ENCODE measurements at regions not wholly inside any gene's neighbourhood (a gene's known extent, or its start where the extent isn't known, plus 50 kb on each side); places are given as distances from the start of the nearest gene placed in this dataset.

- Histone ChIP-seq H3K9me3 (ENCODE audit: control insufficient read depth, low read depth, low read length) (no peaks in the 10 kb centered on the region), H3K4me3 (ENCODE audit: low read length) (no peak overlapping the region), H3K27me3 (ENCODE audit: control insufficient read depth, insufficient read depth, low read length) (no peaks in the 10 kb centered on the region), H3K27ac (ENCODE audit: low read length) (no peak overlapping the region), H3K36me3 (ENCODE audit: control insufficient read depth, low read depth, low read length) (no peaks in the 10 kb centered on the region), H3K9ac (ENCODE audit: low read length) (no peak overlapping the region), H3K4me1 (ENCODE audit: control insufficient read depth, low read depth, low read length) (peaks cover 40% of the 10 kb centered on the region)
These were observed 306.6 kb upstream of the PRMT6 start for GRCh38 chr1:106749906-106750305.

GRCh38 chr1:106751002-106751401 is 305.5 kb upstream of the PRMT6 start:
- Histone ChIP-seq H3K27me3 (ENCODE audit: control insufficient read depth, insufficient read depth, low read length) (no peaks in the 10 kb centered on the region), H3K4me1 (ENCODE audit: control insufficient read depth, low read depth, low read length) (peaks cover 33% of the 10 kb centered on the region)

GRCh38 chr1:106753066-106753465 is 303.4 kb upstream of the PRMT6 start:
- no peaks in the 10 kb centered on the region for H3K36me3 ChIP-seq (ENCODE audit: control insufficient read depth, low read depth, low read length)
- H3K4me3 ChIP-seq (ENCODE audit: low read length) = no peak overlapping the region
- H3K9me3 ChIP-seq (ENCODE audit: control insufficient read depth, low read depth, low read length) = no peaks in the 10 kb centered on the region
- H3K27me3 ChIP-seq (ENCODE audit: control insufficient read depth, insufficient read depth, low read length) = no peaks in the 10 kb centered on the region
- no peak overlapping the region for H3K9ac ChIP-seq (ENCODE audit: low read length)
- peaks cover 17% of the 10 kb centered on the region for H3K4me1 ChIP-seq (ENCODE audit: control insufficient read depth, low read depth, low read length)
- no peak overlapping the region for H3K27ac ChIP-seq (ENCODE audit: low read length)

More at GRCh38 chr1:106751002-106751401, 305.5 kb upstream of the PRMT6 start:
- Histone ChIP-seq H3K4me3 (ENCODE audit: low read length) (no peak overlapping the region), H3K9me3 (ENCODE audit: control insufficient read depth, low read depth, low read length) (no peaks in the 10 kb centered on the region), H3K9ac (ENCODE audit: low read length) (no peak overlapping the region), H3K27ac (ENCODE audit: low read length) (no peak overlapping the region), H3K36me3 (ENCODE audit: control insufficient read depth, low read depth, low read length) (no peaks in the 10 kb centered on the region)

GRCh38 chr1:106754957-106755356 is 301.5 kb upstream of the PRMT6 start:
- H3K36me3 ChIP-seq (ENCODE audit: control insufficient read depth, low read depth, low read length) = no peaks in the 10 kb centered on the region
- no peak overlapping the region for H3K27ac ChIP-seq (ENCODE audit: low read length)
- peaks cover 12% of the 10 kb centered on the region for H3K4me1 ChIP-seq (ENCODE audit: control insufficient read depth, low read depth, low read length)

GRCh38 chr1:106755682-106756406 is 300.6 kb upstream of the PRMT6 start:
- H3K9ac ChIP-seq (ENCODE audit: low read length) = no peak overlapping the region
- H3K27me3 ChIP-seq (ENCODE audit: control insufficient read depth, insufficient read depth, low read length) = no peaks in the 10 kb centered on the region
- no peak overlapping the region for H3K27ac ChIP-seq (ENCODE audit: low read length)

More at GRCh38 chr1:106754957-106755356, 301.5 kb upstream of the PRMT6 start:
- no peaks in the 10 kb centered on the region for H3K27me3 ChIP-seq (ENCODE audit: control insufficient read depth, insufficient read depth, low read length)
- no peaks in the 10 kb centered on the region for H3K9me3 ChIP-seq (ENCODE audit: control insufficient read depth, low read depth, low read length)
- no peak overlapping the region for H3K9ac ChIP-seq (ENCODE audit: low read length)
- no peak overlapping the region for H3K4me3 ChIP-seq (ENCODE audit: low read length)

GRCh38 chr1:106756752-106757151 is 299.7 kb upstream of the PRMT6 start:
- H3K9ac ChIP-seq (ENCODE audit: low read length) = no peak overlapping the region
- H3K36me3 ChIP-seq (ENCODE audit: control insufficient read depth, low read depth, low read length) = no peaks in the 10 kb centered on the region
- H3K4me1 ChIP-seq (ENCODE audit: control insufficient read depth, low read depth, low read length) = no peaks in the 10 kb centered on the region
- H3K9me3 ChIP-seq (ENCODE audit: control insufficient read depth, low read depth, low read length) = no peaks in the 10 kb centered on the region
- H3K4me3 ChIP-seq (ENCODE audit: low read length) = no peak overlapping the region
- no peak overlapping the region for H3K27ac ChIP-seq (ENCODE audit: low read length)
- H3K27me3 ChIP-seq (ENCODE audit: control insufficient read depth, insufficient read depth, low read length) = no peaks in the 10 kb centered on the region

More at GRCh38 chr1:106755682-106756406, 300.6 kb upstream of the PRMT6 start:
- Histone ChIP-seq H3K36me3 (ENCODE audit: control insufficient read depth, low read depth, low read length) (no peaks in the 10 kb centered on the region), H3K9me3 (ENCODE audit: control insufficient read depth, low read depth, low read length) (no peaks in the 10 kb centered on the region), H3K4me3 (ENCODE audit: low read length) (no peak overlapping the region), H3K4me1 (ENCODE audit: control insufficient read depth, low read depth, low read length) (peaks cover 4% of the 10 kb centered on the region)

GRCh38 chr1:106768077-106768476 is 288.4 kb upstream of the PRMT6 start:
- Histone ChIP-seq H3K36me3 (ENCODE audit: control insufficient read depth, low read depth, low read length) (no peaks in the 10 kb centered on the region), H3K9me3 (ENCODE audit: control insufficient read depth, low read depth, low read length) (no peaks in the 10 kb centered on the region), H3K4me1 (ENCODE audit: control insufficient read depth, low read depth, low read length) (no peaks in the 10 kb centered on the region), H3K27me3 (ENCODE audit: control insufficient read depth, insufficient read depth, low read length) (no peaks in the 10 kb centered on the region), H3K4me3 (ENCODE audit: low read length) (no peak overlapping the region), H3K9ac (ENCODE audit: low read length) (no peak overlapping the region), H3K27ac (ENCODE audit: low read length) (no peak overlapping the region)

- H3K27ac ChIP-seq (ENCODE audit: low read length) = no peak overlapping the region
- H3K9me3 ChIP-seq (ENCODE audit: control insufficient read depth, low read depth, low read length) = no peaks in the 10 kb centered on the region
- no peak overlapping the region for H3K9ac ChIP-seq (ENCODE audit: low read length)
- H3K4me1 ChIP-seq (ENCODE audit: control insufficient read depth, low read depth, low read length) = no peaks in the 10 kb centered on the region
- no peaks in the 10 kb centered on the region for H3K27me3 ChIP-seq (ENCODE audit: control insufficient read depth, insufficient read depth, low read length)
- no peaks in the 10 kb centered on the region for H3K36me3 ChIP-seq (ENCODE audit: control insufficient read depth, low read depth, low read length)
- H3K4me3 ChIP-seq (ENCODE audit: low read length) = no peak overlapping the region
These were observed 288.0 kb upstream of the PRMT6 start for GRCh38 chr1:106768501-106768900.

- no peaks in the 10 kb centered on the region for H3K27me3 ChIP-seq (ENCODE audit: control insufficient read depth, insufficient read depth, low read length)
- H3K27ac ChIP-seq (ENCODE audit: low read length) = no peak overlapping the region
- H3K36me3 ChIP-seq (ENCODE audit: control insufficient read depth, low read depth, low read length) = no peaks in the 10 kb centered on the region
- H3K9me3 ChIP-seq (ENCODE audit: control insufficient read depth, low read depth, low read length) = no peaks in the 10 kb centered on the region
- H3K4me1 ChIP-seq (ENCODE audit: control insufficient read depth, low read depth, low read length) = no peaks in the 10 kb centered on the region
- H3K4me3 ChIP-seq (ENCODE audit: low read length) = no peak overlapping the region
- H3K9ac ChIP-seq (ENCODE audit: low read length) = no peak overlapping the region
These were observed 283.3 kb upstream of the PRMT6 start for GRCh38 chr1:106773206-106773605.

GRCh38 chr1:106780066-106780465 is 276.4 kb upstream of the PRMT6 start:
- Histone ChIP-seq H3K9ac (ENCODE audit: low read length) (no peak overlapping the region), H3K9me3 (ENCODE audit: control insufficient read depth, low read depth, low read length) (no peaks in the 10 kb centered on the region), H3K36me3 (ENCODE audit: control insufficient read depth, low read depth, low read length) (no peaks in the 10 kb centered on the region), H3K4me1 (ENCODE audit: control insufficient read depth, low read depth, low read length) (no peaks in the 10 kb centered on the region), H3K4me3 (ENCODE audit: low read length) (no peak overlapping the region), H3K27me3 (ENCODE audit: control insufficient read depth, insufficient read depth, low read length) (no peaks in the 10 kb centered on the region), H3K27ac (ENCODE audit: low read length) (no peak overlapping the region)

- no peak overlapping the region for H3K9ac ChIP-seq (ENCODE audit: low read length)
- no peaks in the 10 kb centered on the region for H3K27me3 ChIP-seq (ENCODE audit: control insufficient read depth, insufficient read depth, low read length)
- no peak overlapping the region for H3K4me3 ChIP-seq (ENCODE audit: low read length)
- H3K36me3 ChIP-seq (ENCODE audit: control insufficient read depth, low read depth, low read length) = no peaks in the 10 kb centered on the region
- H3K9me3 ChIP-seq (ENCODE audit: control insufficient read depth, low read depth, low read length) = no peaks in the 10 kb centered on the region
- no peaks in the 10 kb centered on the region for H3K4me1 ChIP-seq (ENCODE audit: control insufficient read depth, low read depth, low read length)
- H3K27ac ChIP-seq (ENCODE audit: low read length) = no peak overlapping the region
These were observed 275.5 kb upstream of the PRMT6 start for GRCh38 chr1:106780806-106781569.

GRCh38 chr1:106785176-106785575 is 271.3 kb upstream of the PRMT6 start:
- H3K27me3 ChIP-seq (ENCODE audit: control insufficient read depth, insufficient read depth, low read length) = no peaks in the 10 kb centered on the region
- no peaks in the 10 kb centered on the region for H3K36me3 ChIP-seq (ENCODE audit: control insufficient read depth, low read depth, low read length)
- no peak overlapping the region for H3K9ac ChIP-seq (ENCODE audit: low read length)
- no peaks in the 10 kb centered on the region for H3K9me3 ChIP-seq (ENCODE audit: control insufficient read depth, low read depth, low read length)
- H3K4me3 ChIP-seq (ENCODE audit: low read length) = no peak overlapping the region
- no peaks in the 10 kb centered on the region for H3K4me1 ChIP-seq (ENCODE audit: control insufficient read depth, low read depth, low read length)
- no peak overlapping the region for H3K27ac ChIP-seq (ENCODE audit: low read length)

Data from iPS-18a (cell line).